Parathyroid adenoma (tissue), 2 donors: ENCODE measurements at regions not wholly inside any gene's neighbourhood (a gene's known extent, or its start where the extent isn't known, plus 50 kb on each side); places are given as distances from the start of the nearest gene placed in this dataset.

Experiments used
- H2AFZ ChIP-seq: fragments of 300-600 bp; sonication (generic); one replicate; pipeline ENCODE4 v1.7.0; 2017; ENCODE audit warnings: antibody characterized with exemption, mild to moderate bottlenecking
- H3K27ac ChIP-seq: fragments of 300-600 bp; sonication (generic); one replicate; pipeline ENCODE4 v1.7.0; 2017
- H3K27me3 ChIP-seq: fragments of 300-600 bp; sonication (generic); one replicate; pipeline ENCODE4 v1.7.0; 2017; ENCODE audit warnings: low read length; ENCODE audit not compliant: control insufficient read depth, insufficient read depth
- H3K36me3 ChIP-seq: fragments of 300-600 bp; sonication (generic); one replicate; pipeline ENCODE4 v1.7.0; 2017; ENCODE audit warnings: low read length; ENCODE audit not compliant: control insufficient read depth, insufficient read depth
- H3K4me1 ChIP-seq: fragments of 300-600 bp; sonication (generic); one replicate; pipeline ENCODE4 v1.7.0; 2017; ENCODE audit warnings: control low read depth
- H3K4me2 ChIP-seq: fragments of 300-600 bp; sonication (generic); one replicate; pipeline ENCODE4 v1.7.0; 2017; ENCODE audit warnings: low read length
- H3K4me3 ChIP-seq: fragments of 300-600 bp; sonication (generic); one replicate; pipeline ENCODE4 v1.7.0; 2017; ENCODE audit warnings: low read depth, low read length
- H3K79me2 ChIP-seq: fragments of 300-600 bp; sonication (generic); one replicate; pipeline ENCODE4 v1.7.0; 2017; ENCODE audit warnings: control low read depth
- H3K9ac ChIP-seq: fragments of 300-600 bp; sonication (generic); one replicate; pipeline ENCODE4 v1.7.0; 2017; ENCODE audit warnings: mild to moderate bottlenecking
- H3K9me3 ChIP-seq: fragments of 300-600 bp; sonication (generic); one replicate; pipeline ENCODE4 v1.7.0; 2017; ENCODE audit warnings: low read length; ENCODE audit not compliant: control insufficient read depth
- TF ChIP-seq, protein P1 (sequence below): fragments of 300-600 bp; sonication (generic); IDR thresholded peaks from one replicate; pipeline ENCODE4 v1.7.0; 2017; ENCODE audit warnings: antibody characterized with exemption, mild to moderate bottlenecking
- donor health status: primary hyperparathyroidism.

DNA sequence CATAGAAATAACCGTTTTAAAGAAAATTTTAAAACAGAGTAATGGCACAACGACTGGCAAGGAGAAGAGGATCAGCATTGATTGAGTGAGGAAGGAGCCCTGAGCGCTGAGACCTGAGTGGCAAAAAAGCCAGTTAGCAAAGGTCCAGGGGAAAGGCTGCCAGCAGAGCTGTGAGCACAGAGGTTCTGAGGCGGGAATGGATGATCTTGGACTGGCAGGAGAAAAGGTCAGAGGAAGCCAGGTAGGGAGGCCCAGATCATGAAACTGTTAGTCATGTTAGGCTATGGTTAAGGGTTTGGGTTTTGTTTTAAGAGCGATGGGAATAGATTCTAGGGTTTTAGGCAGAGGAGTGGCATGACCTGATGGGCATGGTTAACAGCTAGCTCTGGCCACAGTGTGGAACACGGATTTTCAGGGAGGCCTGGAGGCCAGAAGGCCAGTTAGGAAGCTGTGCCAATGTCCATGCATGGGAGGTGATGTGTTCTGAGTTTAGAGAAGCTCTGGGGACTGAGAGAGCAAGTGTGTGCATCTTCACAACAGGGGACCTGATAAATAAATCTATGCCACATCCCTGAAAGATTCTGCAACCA is 57.7 kb upstream of the GALNT10 start:
- no peaks in the 10 kb centered on the region for H3K36me3 ChIP-seq
- H3K4me2 ChIP-seq, result no peak overlapping the region
- H3K27me3 ChIP-seq, result no peaks in the 10 kb centered on the region
- H3K27ac ChIP-seq, result no peak overlapping the region
- H3K4me3 ChIP-seq, result no peak overlapping the region
- H2AFZ ChIP-seq, result no peak overlapping the region
- TF ChIP-seq, protein P1, sequence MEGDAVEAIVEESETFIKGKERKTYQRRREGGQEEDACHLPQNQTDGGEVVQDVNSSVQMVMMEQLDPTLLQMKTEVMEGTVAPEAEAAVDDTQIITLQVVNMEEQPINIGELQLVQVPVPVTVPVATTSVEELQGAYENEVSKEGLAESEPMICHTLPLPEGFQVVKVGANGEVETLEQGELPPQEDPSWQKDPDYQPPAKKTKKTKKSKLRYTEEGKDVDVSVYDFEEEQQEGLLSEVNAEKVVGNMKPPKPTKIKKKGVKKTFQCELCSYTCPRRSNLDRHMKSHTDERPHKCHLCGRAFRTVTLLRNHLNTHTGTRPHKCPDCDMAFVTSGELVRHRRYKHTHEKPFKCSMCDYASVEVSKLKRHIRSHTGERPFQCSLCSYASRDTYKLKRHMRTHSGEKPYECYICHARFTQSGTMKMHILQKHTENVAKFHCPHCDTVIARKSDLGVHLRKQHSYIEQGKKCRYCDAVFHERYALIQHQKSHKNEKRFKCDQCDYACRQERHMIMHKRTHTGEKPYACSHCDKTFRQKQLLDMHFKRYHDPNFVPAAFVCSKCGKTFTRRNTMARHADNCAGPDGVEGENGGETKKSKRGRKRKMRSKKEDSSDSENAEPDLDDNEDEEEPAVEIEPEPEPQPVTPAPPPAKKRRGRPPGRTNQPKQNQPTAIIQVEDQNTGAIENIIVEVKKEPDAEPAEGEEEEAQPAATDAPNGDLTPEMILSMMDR, result no peak
- no peaks in the 10 kb centered on the region for H3K79me2 ChIP-seq
- no peaks in the 10 kb centered on the region for H3K9me3 ChIP-seq
- no peaks in the 10 kb centered on the region for H3K4me1 ChIP-seq
- no peak overlapping the region for H3K9ac ChIP-seq

DNA sequence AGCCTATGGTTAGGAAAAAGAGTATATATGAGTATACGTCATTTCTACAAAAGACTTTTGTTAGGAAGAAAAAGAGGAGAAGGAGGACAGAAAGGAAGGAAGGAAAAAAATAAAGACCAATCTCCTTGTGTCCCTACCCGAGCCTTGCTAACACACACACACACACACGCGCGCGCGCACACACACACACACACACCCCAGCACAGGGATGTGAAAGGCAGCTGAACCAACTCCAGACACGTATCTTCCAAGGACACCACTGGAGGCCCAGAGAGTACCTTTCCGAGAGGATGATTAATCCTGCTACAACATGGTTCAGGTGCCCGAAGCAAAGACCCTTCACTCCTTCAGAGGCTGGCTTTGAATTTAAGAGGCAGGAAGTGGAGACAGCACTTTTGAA is 56.9 kb upstream of the GALNT10 start:
- H3K4me2 ChIP-seq, result no peak overlapping the region
- TF ChIP-seq, protein P1, result no peak
- H3K9ac ChIP-seq, result no peak overlapping the region
- H3K27ac ChIP-seq, result no peak overlapping the region
- H3K9me3 ChIP-seq, result no peaks in the 10 kb centered on the region
- H3K27me3 ChIP-seq, result no peaks in the 10 kb centered on the region
- no peaks in the 10 kb centered on the region for H3K79me2 ChIP-seq
- no peaks in the 10 kb centered on the region for H3K36me3 ChIP-seq
- H3K4me3 ChIP-seq, result no peak overlapping the region
- no peaks in the 10 kb centered on the region for H3K4me1 ChIP-seq
- H2AFZ ChIP-seq, result no peak overlapping the region

DNA sequence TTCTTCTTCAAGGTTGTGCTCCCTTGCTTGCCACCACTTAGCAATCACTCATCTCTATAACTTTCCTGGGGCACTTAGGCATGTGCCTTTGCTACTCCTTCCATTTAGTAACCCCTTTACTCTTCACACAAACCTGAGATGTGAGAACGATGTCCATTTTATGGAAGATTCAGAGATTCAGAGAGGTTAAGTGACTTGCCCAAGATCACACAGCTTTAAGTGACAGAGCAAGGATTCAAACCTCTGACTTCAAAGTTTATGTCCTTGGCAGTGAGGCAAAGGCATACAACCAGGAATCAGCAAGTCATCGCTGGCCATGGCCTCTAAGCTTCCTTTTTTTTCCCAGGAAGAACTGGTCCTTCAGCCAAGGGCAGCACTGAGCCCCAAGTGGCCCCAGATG is 56.0 kb upstream of the GALNT10 start:
- TF ChIP-seq, protein P1, result no peak

DNA sequence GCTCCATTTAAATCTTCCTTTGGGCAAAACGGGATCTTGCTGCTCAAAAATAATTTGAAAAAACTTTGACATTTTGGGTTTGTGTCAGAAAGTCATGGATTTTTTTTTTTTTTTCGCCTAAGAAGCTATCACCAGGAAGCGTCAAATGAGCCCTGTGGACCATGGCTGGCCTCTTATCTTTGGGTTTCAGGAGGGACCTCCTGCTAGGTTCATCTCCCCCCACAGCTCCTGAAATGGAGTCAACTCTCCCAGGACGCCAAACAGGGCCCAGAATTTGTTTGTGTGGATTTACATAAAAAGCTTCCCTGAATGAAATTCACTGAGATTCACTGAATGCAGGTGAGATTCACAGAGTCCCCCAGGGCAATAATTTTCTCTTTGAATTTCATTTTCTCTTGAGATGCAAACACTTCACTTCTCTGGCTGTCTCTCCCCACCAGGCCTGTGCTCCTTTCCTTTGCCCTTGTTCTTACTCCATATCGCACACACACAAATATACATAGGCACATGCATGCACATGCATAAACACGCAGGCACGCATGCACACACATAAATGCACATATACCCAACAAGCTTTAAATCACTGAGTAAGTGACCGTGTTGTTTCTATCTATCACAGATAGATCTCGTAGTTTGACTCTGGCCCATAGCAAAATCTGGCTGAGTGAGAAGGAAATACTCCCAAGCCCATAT is 55.3 kb upstream of the GALNT10 start:
- H3K27ac ChIP-seq, result no peak overlapping the region
- H3K4me2 ChIP-seq, result no peak overlapping the region
- no peaks in the 10 kb centered on the region for H3K27me3 ChIP-seq

More for the DNA sequence above, 56.0 kb upstream of the GALNT10 start:
- Histone ChIP-seq H2AFZ (no peak overlapping the region), H3K9me3 (no peaks in the 10 kb centered on the region), H3K79me2 (no peaks in the 10 kb centered on the region), H3K4me2 (no peak overlapping the region), H3K36me3 (no peaks in the 10 kb centered on the region), H3K9ac (no peak overlapping the region), H3K27me3 (no peaks in the 10 kb centered on the region), H3K4me1 (no peaks in the 10 kb centered on the region), H3K4me3 (no peak overlapping the region), H3K27ac (no peak overlapping the region)

More for the DNA sequence above, 55.3 kb upstream of the GALNT10 start:
- H3K4me3 ChIP-seq, result no peak overlapping the region
- H2AFZ ChIP-seq, result no peak overlapping the region
- H3K4me1 ChIP-seq, result no peaks in the 10 kb centered on the region
- H3K79me2 ChIP-seq, result no peaks in the 10 kb centered on the region
- no peaks in the 10 kb centered on the region for H3K9me3 ChIP-seq
- TF ChIP-seq, protein P1, result no peak
- H3K36me3 ChIP-seq, result no peaks in the 10 kb centered on the region
- no peak overlapping the region for H3K9ac ChIP-seq
